ENCODE measurements at regions not wholly inside any gene's neighbourhood (a gene's known extent, or its start where the extent isn't known, plus 50 kb on each side); places are given as distances from the start of the nearest gene placed in this dataset.

- TF ChIP-seq ZNF18 (tag by site-specific recombination; IDR thresholded peaks at IDR 0.05): no peak
- no peak for TF ChIP-seq ZNF138 (tag by site-specific recombination; IDR thresholded peaks at IDR 0.05; ENCODE audit: borderline replicate concordance)
- TF ChIP-seq ZFP37 (tag by site-specific recombination; IDR thresholded peaks at IDR 0.05): no peak
- no peak for TF ChIP-seq ZBTB7A (tag by site-specific recombination; IDR thresholded peaks at IDR 0.05; ENCODE audit: low read depth)
- TF ChIP-seq CTCF (tag by site-specific recombination; IDR thresholded peaks at IDR 0.05): no peak
- TF ChIP-seq ZNF2 (tag by site-specific recombination; IDR thresholded peaks at IDR 0.05): no peak
- TF ChIP-seq ZNF214 (tag by site-specific recombination; IDR thresholded peaks at IDR 0.05; ENCODE audit: borderline replicate concordance): no peak
- no peak for TF ChIP-seq SALL2 (tag by site-specific recombination; IDR thresholded peaks at IDR 0.05; ENCODE audit: borderline replicate concordance)
- TF ChIP-seq ATF2 (tag by site-specific recombination; IDR thresholded peaks at IDR 0.05; ENCODE audit: low read depth): no peak
- no peak for TF ChIP-seq ZNF37A (tag by site-specific recombination; IDR thresholded peaks at IDR 0.05)
- no peak for TF ChIP-seq ZNF274 (IDR thresholded peaks at IDR 0.05; ENCODE audit: low read length)
- no peak for TF ChIP-seq ZNF274 (tag by site-specific recombination; IDR thresholded peaks at IDR 0.05; ENCODE audit: borderline replicate concordance)
These were observed 283.0 kb upstream of the BOD1L1 start for GRCh38 chr4:13910556-13910955.

Data from HEK293 (cell line).